ENCODE measurements at regions not wholly inside any gene's neighbourhood (a gene's known extent, or its start where the extent isn't known, plus 50 kb on each side); places are given as distances from the start of the nearest gene placed in this dataset.

DNA sequence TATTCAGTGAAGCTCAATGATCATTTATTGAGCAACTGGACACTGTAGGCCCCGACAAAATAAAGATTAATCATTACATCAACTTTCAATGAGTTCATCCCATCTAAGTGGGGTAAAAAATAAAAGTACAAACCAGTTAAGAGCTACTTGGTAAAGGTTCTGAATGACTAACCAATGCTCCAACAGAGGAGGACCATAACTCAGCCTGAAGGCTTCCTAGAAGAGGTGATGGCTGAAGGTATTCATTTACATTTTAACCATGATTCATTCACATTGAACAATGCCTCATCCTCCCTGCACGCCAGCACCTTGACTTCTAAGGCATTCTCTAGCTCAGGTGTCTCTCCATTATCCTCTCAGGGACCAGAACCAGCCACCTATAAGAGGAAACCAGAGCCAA is 201.4 kb downstream of the ZNF462 start:
- no peak for DNase-seq (ENCODE audit: low spot score)

DNA sequence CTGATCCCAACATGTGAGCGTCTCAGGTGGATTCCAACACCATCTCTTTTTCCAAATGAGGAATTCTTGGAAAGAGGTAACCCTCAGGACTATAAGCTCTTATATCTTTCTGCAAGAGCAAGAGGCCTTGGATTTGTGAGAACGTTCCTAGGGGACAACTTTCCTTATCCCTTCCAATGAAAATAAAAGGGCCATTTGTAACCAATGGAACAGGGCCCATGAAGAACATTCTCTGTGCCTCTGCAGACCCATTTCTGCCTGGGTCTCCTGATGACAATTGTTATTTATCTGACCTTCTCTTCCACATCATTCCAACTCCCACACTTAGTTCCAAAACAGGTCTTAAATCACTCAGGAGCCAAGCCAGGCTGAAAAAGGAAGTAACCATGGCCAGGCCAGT is 202.6 kb downstream of the ZNF462 start:
- no peak for DNase-seq (ENCODE audit: low spot score)

DNA sequence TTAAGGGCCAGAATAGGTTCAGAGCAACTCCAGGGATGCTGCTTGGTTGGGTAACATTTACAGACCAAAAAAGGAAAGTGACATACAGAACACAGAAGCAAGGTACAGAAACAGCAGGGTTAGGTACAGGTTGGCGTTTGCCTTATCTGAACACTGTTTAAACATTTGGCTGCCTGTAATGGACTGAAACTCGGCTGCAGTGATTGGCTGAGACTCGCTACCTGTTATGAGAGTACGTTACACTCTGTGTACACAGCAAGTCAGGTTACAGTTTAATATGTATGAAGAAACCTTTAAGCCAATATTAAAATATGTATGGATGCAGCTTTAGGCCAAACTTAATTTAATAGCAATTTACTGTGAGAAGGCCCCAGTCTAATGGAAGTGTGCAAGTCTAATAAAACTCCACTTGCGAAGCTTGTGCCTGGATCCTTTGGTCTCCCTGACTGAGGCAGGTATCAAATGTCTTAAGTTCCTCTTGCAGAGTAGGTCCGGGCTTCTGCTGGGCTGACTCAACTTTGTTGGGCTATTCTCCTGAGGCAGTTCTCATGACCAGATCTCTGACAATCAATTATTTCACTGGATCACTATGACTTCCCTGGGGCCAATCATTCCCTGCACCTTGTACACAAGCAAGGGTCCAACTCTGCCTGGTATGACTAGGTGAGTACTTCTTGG is 204.9 kb downstream of the ZNF462 start:
- no peak for DNase-seq (ENCODE audit: low spot score)

DNA sequence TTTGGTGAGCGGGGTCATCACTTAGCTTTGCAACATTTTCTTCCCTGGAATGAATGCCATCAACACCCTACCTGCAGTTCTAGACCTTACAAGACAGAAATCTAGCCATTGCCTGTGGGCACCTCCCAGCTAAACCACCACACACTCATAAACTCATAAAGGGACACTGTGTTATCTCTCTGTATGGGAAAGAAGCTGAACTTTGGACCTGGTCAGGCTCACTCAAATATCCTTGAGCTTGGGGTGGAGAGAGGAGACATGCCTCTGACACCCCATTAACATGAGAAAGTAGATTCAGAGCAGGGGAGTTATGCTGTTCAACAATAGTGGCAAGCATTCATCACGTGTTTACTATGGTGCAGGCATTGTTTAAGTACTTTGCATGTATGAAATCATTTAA is 205.6 kb downstream of the ZNF462 start:
- DNase-seq (ENCODE audit: low spot score): no peak

DNA sequence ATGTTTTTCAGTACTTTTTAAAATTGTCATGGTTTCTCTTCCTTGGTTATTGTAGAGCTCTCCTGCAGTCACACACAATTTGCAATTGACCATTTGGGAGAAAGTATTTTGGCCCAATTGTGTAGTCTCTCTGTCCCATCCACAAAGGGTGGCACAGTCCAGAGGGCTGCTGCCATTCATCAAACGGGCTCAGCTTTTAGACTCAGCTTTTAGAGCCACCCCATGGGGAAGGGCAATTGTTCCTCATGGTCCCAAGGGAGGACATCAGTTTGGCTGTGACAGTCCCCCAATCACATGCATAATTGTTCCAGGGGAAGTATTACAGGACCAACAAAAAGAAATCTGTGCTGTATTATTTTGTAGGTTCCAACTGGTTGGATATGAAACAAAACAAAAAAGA is 207.6 kb downstream of the ZNF462 start:
- DNase-seq (ENCODE audit: low spot score): no peak

DNA sequence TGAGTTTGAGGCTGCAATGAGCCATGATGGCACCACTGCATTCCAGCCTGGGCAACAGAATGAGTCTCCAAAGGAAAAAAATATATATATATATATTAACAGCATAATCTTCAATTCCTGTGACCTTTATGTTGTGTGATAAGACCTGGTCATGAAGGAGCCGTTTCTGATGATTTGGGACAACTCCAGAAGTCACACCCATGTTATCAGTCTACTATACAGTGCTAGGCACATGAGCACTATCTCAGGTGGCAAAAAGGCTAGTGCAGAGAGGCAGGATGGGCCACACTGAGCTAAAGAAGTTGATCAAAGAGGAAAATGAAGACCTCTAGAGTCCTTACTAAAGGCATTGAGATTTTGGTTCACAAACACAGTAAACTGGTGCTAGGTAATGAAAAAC is 205.0 kb upstream of the RAD23B start:
- no peak for DNase-seq (ENCODE audit: low spot score)

DNA sequence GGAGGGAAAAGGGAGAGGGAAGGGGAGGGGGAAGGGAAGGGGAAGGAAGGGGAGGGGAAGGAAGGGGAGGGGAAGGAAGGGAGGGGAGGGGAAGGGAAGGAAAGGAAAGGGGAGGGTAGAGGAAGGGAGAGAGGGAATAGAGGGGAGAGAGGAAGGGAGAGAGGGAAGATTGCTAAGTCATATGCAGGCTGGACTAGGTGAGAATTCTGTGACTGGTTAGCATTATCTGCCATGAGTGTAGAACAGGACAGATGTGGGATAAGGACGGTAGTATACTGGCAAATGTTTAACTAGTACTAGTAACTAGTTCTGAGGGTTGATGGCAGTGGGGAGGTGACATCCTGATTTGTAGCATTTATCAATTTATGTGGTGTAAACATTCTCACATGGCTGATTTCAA is 203.5 kb upstream of the RAD23B start:
- DNase-seq (ENCODE audit: low spot score): no peak

DNA sequence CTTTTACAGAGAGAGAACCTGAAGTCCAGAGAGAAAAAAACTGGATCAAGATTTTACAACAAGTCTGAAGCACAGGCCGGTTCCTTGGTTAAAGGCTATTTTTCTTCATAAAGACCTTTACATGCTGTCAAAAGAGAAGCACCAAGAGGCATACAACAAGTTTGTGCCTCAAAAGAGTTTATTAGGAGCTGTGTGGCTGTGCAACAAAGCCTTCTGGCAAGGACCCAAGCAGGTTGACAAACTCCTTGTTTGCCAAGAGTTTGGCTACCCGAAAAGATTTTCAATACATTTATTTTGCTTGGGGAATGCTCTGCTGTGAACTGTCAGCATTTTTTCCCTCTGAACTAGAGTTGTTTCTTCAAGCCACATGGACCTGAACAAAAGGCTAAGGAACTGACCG is 202.9 kb upstream of the RAD23B start:
- DNase-seq (ENCODE audit: low spot score): no peak

DNA sequence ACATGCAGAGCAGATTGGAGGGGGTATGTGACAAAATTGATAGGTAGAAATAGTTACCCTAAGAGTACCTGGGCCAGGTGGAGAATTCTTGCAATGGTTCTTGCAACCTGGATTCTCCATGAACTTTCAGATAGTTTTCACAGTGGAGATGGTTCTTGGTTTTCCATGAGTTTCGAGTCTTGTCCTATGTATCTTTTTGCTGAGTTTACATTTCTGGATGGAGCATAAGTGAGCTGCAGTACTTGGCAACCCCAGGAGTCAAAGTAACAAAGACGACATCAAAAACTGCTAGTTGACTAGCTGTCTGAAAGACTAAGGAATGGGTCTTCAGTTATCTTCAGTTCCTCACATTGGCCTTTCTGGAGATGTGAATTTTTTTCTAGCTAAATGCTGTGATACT is 196.6 kb upstream of the RAD23B start:
- no peak for DNase-seq (ENCODE audit: low spot score)

DNA sequence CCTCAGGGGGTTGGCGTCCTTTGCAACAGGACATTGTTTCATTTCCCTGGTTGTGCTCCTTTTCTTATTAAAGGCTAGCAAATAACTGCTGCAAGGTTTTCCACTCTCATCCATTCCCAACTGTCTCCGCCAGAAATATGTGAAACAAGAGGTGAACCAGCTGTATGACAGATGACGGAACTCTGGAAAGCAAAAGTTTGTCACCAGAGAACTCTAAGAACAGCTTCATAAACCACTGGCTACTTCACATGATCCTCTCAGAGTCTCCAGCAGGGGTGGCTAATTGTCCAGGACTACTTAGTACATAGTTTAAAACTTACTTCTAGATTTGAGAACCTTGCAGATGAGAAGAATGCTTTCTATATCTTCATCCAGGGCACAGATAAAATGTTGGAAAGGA is 195.9 kb upstream of the RAD23B start:
- no peak for DNase-seq (ENCODE audit: low spot score)

DNA sequence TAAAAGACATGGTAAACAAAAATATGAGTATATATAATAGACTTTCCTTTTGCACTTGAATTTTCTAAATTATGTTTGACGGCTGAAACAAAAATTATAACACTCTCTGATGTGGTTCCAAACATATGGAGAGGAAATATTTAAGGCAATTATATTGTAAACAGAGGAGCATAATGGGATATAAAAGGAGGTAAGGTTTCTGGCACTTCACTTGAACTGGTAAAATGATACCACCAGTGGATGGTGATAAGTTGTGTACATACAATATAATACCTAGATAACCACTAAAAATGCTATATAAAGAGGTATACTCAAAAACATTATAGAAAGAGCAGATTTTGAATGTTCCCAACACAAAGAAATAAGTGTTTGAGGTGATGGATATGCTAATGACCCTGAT is 192.9 kb upstream of the RAD23B start:
- DNase-seq (ENCODE audit: low spot score): no peak

DNA sequence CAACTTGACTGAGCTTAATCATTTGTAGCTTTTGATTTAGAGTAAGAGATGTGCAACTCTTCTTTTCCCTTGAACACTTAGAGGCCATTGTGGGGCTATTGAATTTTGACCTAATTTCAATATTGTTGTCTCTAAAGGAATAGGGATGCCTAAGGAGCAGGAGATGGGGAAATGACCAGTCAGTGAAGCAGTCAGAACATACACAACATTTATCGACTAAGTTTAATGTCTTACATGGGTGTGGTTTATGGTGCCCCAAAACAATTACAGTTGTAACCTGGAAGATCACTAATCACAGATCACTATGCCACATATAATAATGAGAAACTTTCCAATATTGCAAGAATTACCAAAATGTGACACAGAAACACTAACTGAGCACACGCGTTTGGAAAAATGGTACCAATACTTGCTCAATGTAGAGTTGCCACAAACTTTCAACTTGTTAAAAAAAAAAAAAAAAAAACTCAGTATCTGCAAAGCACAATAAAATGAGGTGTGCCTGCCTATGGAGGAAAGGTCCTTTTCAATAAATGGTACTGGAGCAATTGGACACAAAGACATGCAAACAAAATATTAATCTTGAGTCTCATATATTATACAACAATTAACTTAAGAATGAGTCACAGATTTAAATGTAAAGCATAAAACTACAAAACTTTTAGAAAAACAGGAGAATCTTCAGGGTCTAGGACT is 189.6 kb upstream of the RAD23B start:
- DNase-seq (ENCODE audit: low spot score): no peak

DNA sequence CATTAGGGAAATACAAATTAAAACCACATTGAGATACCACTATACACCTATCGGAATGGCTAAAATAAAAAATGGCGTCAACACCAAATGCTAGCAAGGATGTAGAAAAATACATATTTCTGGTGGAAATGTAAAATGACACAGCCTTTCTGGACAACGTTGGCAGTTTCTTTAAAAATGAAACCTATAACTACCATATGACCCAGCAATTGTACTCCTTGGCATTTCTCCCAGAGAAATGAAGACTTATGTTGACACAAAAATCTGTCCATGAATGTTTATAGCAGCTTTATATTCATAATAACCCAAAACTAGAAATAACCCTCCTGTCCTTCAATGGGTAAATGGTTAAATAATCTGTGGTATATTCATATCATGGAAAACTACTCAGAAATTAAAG is 188.7 kb upstream of the RAD23B start:
- DNase-seq (ENCODE audit: low spot score): no peak

DNA sequence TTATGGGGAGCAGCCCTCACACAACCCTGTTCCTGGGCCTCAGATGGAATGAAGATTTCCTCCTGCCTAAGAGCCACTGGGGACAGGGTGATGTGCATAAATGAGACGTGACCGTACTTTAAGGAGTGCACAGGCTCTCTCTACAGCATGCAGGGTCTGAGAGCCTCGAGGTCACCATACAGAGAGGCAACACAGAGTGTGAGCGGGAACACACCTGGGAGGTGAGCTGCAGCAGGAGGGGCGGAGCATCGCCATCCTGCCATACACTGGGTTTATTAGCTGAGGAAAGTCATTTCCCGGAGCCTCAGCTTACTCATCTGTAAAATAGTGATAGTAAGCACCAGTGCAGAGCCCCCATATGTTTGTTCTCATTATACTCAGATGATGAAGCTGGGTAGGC is 182.5 kb upstream of the RAD23B start:
- no peak for DNase-seq (ENCODE audit: low spot score)

DNA sequence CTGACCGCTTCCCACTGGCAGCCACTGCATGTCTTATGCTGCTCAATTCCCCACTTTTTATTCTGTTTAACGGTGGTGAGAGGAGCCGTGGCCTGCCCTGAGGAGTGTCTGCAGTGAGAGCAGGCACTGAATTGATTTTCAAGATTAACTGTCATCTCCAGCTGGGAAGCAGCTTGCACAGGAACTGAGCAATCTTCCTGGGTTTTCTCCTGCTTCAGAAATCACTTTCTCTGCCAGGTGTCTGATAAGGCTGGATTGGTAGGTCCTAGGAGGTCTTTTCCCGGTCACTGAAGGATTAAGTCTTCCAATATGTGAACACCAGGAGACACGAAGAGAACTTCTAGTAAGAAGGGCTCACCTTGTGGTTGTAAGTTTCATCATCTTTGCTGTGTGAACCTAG is 181.1 kb upstream of the RAD23B start:
- no peak for DNase-seq (ENCODE audit: low spot score)

DNA sequence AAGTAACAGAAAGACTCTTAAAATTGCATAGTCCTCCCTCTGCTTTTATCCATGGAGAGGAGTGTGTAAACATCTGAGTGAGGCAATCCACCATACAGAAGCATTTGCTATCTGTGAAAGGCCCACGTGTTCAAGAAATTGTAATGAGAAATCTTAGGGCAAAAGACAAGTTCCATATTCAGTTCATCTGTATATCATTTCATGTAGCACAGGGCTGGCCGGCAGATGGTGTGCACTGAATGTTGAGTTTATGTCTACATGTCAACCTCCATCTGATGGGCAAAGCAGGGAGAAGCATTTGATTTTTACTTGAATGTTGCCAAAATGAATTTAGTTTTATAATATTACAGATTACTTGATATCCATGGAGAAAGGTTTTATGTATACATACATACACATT is 179.5 kb upstream of the RAD23B start:
- no peak for DNase-seq (ENCODE audit: low spot score)

DNA sequence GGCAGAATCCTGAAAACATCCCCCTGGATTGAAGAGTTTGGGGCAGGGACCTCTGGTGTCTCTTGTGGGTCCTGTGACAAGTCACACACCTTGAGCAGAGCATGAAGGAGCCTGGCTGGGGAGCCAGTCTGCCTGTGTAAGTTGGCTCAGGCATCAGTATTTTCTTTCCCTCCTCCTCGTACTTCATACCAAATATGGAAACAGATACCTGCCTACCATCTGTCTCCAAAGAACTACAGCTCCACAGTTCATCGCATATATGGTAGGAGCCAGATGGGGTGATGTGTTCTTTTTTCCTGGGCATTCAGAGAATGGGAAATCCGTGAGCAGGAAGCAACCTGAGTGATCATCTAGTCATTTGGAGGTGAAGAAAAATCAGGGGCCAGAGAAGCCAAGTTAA is 177.3 kb upstream of the RAD23B start:
- DNase-seq (ENCODE audit: low spot score): no peak

DNA sequence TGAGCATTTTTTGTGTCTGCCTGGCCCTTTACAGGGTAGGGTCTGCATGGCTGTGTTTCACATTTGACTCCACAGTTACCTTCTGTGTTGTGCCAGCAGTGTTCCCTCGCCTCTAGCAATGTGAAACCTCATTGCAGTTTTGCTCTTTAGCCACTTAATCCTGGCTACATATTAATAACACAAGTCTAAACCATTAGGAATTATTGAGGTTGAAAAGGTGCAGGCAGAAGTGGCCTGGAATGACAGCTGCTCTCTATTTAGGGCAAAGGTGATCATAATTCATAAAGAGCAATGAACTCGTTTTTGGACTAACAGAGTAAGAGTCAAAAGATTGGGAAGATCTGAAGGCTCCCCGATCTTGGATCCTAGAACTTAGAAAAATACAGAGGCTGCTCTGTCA is 176.7 kb upstream of the RAD23B start:
- DNase-seq (ENCODE audit: low spot score): no peak

DNA sequence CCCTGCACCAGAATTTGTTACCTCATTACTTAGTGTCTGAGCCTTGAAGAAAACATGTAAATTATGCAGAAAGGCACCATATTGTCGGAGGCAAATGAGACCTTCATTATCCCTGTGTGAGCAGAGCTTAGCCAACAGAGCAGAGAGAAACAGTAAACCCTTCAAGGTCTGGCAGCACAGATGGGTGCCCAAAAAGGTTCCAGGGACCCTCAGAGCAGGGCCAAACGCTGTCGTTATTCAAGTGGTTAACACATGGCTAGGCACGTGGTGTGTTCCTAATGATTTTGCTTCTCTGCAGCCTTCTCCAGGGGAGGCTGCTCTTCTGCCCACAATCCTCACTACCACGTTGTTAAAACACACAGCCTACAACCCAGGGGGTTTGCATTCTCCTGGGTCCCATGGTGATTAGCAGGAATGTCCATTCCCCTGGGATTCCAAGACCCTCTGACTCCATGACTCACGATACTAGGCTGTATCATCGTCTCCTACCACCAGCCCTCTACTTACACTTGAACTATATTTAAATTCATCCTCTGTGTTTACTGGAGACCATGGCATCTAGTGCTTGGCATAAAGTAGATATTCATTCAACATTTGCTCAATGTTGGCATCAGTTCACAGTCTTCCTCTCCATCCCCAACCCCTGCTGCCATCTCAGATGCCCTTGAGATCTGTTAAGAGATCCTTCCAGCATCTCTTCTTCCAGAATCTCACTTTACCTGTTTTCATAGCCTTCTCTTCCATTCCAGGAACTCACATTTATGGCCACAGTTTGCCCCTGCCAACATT is 174.5 kb upstream of the RAD23B start:
- no peak for DNase-seq (ENCODE audit: low spot score)

DNA sequence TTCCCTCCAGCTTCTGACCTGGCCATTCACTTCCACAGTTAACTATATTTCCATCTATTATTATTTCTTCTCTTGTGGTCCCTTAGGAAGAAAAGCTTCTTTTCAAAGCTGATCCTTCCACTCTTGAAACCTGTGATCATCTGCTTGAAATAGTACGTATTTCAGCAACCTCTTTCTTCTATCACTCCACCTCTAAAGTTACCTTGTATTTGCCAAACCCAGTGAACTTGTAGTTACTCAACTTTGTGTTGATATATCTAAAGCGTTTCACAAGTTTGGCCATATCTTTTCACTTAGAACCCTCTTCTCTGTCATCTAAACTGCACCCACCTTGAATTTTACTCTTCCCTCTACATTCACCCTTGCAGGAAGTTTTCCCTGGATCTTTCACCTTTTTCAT is 173.8 kb upstream of the RAD23B start:
- DNase-seq (ENCODE audit: low spot score): no peak

DNA sequence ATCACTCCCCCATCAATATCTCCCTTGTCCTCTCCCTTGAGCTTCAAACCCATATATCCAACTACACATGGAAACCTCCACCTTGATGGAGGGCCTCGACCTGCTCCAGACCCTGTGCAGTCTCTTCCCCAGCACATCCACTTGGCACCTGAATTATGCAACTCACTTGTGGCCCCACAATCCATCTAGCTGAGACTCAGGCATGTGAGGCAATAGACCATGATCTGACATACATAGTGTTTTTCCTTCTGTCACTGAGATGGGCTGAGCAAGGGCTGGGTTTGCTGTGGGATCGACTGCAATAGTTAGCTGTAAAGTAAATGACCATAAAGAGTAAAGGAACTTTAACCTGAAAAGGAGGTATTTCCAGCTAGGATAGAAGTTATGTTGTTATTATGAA is 172.9 kb upstream of the RAD23B start:
- DNase-seq (ENCODE audit: low spot score): no peak

DNA sequence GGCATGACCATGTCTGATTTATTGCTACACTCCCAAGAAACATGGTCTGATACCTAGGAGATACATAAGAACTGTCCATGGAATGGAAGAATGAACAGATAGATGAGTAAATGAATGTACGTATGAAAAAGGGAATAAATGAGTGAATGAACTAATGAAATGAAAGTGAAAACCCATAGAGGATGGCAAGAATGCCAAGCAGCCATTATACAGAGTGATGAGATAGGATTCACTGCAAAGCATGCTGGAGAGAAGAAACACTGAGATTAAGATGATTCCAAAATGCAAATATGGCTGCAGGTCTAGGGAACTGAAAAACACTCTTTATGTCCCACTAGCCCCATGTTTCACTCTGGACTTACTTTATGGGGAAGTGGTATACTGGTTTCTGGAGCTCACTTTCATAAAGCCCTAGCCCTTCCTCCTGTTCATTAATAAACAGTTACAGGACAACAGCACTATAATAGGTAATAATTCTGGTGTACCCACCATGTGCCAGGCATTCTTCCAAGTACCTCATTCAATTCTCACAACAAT is 170.3 kb upstream of the RAD23B start:
- no peak for DNase-seq (ENCODE audit: low spot score)
